ENCODE measurements at regions not wholly inside any gene's neighbourhood (a gene's known extent, or its start where the extent isn't known, plus 50 kb on each side); places are given as distances from the start of the nearest gene placed in this dataset.
"Not testable (repeated sequence)": the region's sequence is repeated elsewhere in the genome, so short reads cannot be mapped to it uniquely, and the experiment has no call there.

GRCh38 chr12:17132336-17132735 is 526.4 kb upstream of the LMO3 start:
- H3K27ac ChIP-seq (ENCODE audit: low read length), result no peak overlapping the region
- no peaks in the 10 kb centered on the region for H3K27me3 ChIP-seq (ENCODE audit: control insufficient read depth, insufficient read depth, low read length)
- H3K36me3 ChIP-seq (ENCODE audit: control insufficient read depth, insufficient read depth, low read length), result no peaks in the 10 kb centered on the region
- WGBS (ENCODE audit: insufficient coverage, low lambda C conversion rate), result 71% methylated on average over 1 of the region's 4 CpGs
- no peaks in the 10 kb centered on the region for H3K9me3 ChIP-seq (ENCODE audit: control insufficient read depth, low read depth, low read length)
- H3K4me1 ChIP-seq (ENCODE audit: control insufficient read depth, insufficient read depth, low read length), result no peaks in the 10 kb centered on the region
- no peak overlapping the region for H3K4me3 ChIP-seq (ENCODE audit: low read length)
- no peak for DNase-seq

- H3K27me3 ChIP-seq (ENCODE audit: control insufficient read depth, insufficient read depth, low read length); DNase-seq; H3K9me3 ChIP-seq (ENCODE audit: control insufficient read depth, low read depth, low read length); H3K27ac ChIP-seq (ENCODE audit: low read length); H3K4me1 ChIP-seq (ENCODE audit: control insufficient read depth, insufficient read depth, low read length); H3K4me3 ChIP-seq (ENCODE audit: low read length); H3K36me3 ChIP-seq (ENCODE audit: control insufficient read depth, insufficient read depth, low read length): not testable (repeated sequence)
- no CpG with 5 or more reads among the region's 3 CpGs for WGBS (ENCODE audit: insufficient coverage, low lambda C conversion rate)
These were observed 510.6 kb upstream of the LMO3 start for GRCh38 chr12:17116538-17116937.

DNA sequence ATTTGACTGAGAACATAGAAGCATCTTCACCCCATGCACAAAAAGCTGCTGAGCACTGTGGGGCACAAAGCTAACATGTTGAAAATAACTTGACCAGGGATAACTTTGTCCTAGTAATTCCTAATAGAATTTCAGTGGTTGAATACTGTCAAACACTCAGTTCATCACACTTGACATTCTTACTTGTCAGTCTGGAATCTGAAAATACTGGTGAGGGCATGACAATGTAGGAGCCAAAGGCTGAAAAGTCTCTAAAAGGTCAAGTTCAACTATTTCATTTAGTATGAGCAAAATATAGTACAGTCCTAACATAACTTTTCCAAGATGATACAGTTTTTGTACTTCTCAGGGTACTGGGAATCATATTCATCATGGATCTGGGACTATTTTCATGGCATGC is 504.4 kb upstream of the LMO3 start:
- Histone ChIP-seq H3K4me3 (ENCODE audit: low read length) (no peak overlapping the region), H3K27ac (ENCODE audit: low read length) (no peak overlapping the region), H3K9me3 (ENCODE audit: control insufficient read depth, low read depth, low read length) (no peaks in the 10 kb centered on the region), H3K4me1 (ENCODE audit: control insufficient read depth, insufficient read depth, low read length) (no peaks in the 10 kb centered on the region), H3K27me3 (ENCODE audit: control insufficient read depth, insufficient read depth, low read length) (no peaks in the 10 kb centered on the region), H3K36me3 (ENCODE audit: control insufficient read depth, insufficient read depth, low read length) (no peaks in the 10 kb centered on the region)
- no peak for DNase-seq

- Histone ChIP-seq H3K36me3 (ENCODE audit: control insufficient read depth, insufficient read depth, low read length) (no peaks in the 10 kb centered on the region), H3K27me3 (ENCODE audit: control insufficient read depth, insufficient read depth, low read length) (no peaks in the 10 kb centered on the region), H3K9me3 (ENCODE audit: control insufficient read depth, low read depth, low read length) (no peaks in the 10 kb centered on the region), H3K4me3 (ENCODE audit: low read length) (no peak overlapping the region), H3K27ac (ENCODE audit: low read length) (no peak overlapping the region), H3K4me1 (ENCODE audit: control insufficient read depth, insufficient read depth, low read length) (no peaks in the 10 kb centered on the region)
- DNase-seq, result no peak
- WGBS (ENCODE audit: insufficient coverage, low lambda C conversion rate), result no CpG with 5 or more reads among the region's 3 CpGs
These were observed 503.0 kb upstream of the LMO3 start for GRCh38 chr12:17108877-17109541.

DNA sequence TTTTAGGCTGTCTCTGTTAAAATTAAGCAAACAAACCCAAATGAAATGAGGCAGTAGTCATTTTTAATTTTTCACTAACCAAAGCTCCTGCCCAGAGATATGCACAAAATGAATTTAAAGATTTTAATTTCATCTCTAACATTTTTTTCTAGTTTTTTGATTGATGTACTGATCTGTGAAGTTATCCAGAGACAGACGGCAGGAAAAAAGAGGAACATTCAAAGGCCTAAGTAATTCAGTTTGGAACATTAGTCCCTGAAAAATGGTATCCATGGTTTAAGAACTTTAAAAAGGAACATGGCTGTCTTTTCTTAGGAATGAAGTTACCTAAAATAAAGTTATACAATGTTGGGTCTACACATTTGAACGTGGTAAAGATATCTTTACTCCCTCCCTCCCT is 498.8 kb upstream of the LMO3 start:
- 90% methylated on average over 2 of the region's 2 CpGs for WGBS (ENCODE audit: insufficient coverage, low lambda C conversion rate)
- H3K4me1 ChIP-seq (ENCODE audit: control insufficient read depth, insufficient read depth, low read length), result no peaks in the 10 kb centered on the region
- no peak overlapping the region for H3K4me3 ChIP-seq (ENCODE audit: low read length)
- no peak overlapping the region for H3K27ac ChIP-seq (ENCODE audit: low read length)
- no peaks in the 10 kb centered on the region for H3K9me3 ChIP-seq (ENCODE audit: control insufficient read depth, low read depth, low read length)
- H3K36me3 ChIP-seq (ENCODE audit: control insufficient read depth, insufficient read depth, low read length), result no peaks in the 10 kb centered on the region
- no peak for DNase-seq
- no peaks in the 10 kb centered on the region for H3K27me3 ChIP-seq (ENCODE audit: control insufficient read depth, insufficient read depth, low read length)

DNA sequence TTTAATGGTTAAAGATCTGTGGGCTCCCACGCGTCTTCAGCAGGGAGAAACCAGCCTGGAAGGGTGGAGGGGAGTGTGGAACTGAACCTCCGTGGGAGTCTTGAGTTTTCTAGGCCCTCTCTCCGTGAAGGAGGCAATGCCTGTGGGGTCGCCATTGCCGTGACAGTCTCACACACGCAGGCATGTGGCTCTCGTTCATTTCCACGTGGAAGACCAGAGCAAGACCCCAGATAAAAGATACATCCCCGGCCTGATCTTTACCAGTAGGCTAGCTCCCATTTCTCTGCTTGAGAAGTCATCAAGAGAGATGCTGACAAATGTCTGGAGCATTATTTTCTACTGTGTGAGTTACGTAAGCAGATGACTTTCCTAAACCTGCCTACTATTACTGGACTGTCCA is 491.7 kb upstream of the LMO3 start:
- no peaks in the 10 kb centered on the region for H3K27me3 ChIP-seq (ENCODE audit: control insufficient read depth, insufficient read depth, low read length)
- no peaks in the 10 kb centered on the region for H3K9me3 ChIP-seq (ENCODE audit: control insufficient read depth, low read depth, low read length)
- no peak for DNase-seq
- H3K36me3 ChIP-seq (ENCODE audit: control insufficient read depth, insufficient read depth, low read length), result no peaks in the 10 kb centered on the region
- no peak overlapping the region for H3K4me3 ChIP-seq (ENCODE audit: low read length)
- no peak overlapping the region for H3K27ac ChIP-seq (ENCODE audit: low read length)
- WGBS (ENCODE audit: insufficient coverage, low lambda C conversion rate), result 81% methylated on average over 4 of the region's 11 CpGs
- H3K4me1 ChIP-seq (ENCODE audit: control insufficient read depth, insufficient read depth, low read length), result no peaks in the 10 kb centered on the region

DNA sequence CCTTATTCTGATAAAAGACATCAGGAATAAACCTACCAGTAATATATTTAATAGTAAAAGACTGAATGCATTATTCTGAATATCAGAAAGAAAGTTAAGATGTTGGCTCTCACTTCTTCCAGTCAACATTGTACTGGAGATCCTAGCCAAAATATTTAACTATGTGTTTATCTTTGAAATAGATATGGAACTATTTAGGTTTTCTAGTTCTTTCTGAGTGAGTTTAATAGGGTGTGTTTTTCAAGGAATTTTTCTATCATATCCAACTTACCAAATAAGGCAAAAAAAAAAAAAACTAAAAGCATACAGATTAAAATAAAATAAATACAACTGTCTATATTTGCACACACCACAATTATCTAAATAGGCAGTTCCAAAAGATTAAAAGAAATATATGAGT is 478.9 kb upstream of the LMO3 start:
- no peaks in the 10 kb centered on the region for H3K27me3 ChIP-seq (ENCODE audit: control insufficient read depth, insufficient read depth, low read length)
- no peaks in the 10 kb centered on the region for H3K36me3 ChIP-seq (ENCODE audit: control insufficient read depth, insufficient read depth, low read length)
- no peak overlapping the region for H3K27ac ChIP-seq (ENCODE audit: low read length)
- DNase-seq, result no peak
- no peaks in the 10 kb centered on the region for H3K9me3 ChIP-seq (ENCODE audit: control insufficient read depth, low read depth, low read length)
- H3K4me1 ChIP-seq (ENCODE audit: control insufficient read depth, insufficient read depth, low read length), result no peaks in the 10 kb centered on the region
- H3K4me3 ChIP-seq (ENCODE audit: low read length), result no peak overlapping the region

DNA sequence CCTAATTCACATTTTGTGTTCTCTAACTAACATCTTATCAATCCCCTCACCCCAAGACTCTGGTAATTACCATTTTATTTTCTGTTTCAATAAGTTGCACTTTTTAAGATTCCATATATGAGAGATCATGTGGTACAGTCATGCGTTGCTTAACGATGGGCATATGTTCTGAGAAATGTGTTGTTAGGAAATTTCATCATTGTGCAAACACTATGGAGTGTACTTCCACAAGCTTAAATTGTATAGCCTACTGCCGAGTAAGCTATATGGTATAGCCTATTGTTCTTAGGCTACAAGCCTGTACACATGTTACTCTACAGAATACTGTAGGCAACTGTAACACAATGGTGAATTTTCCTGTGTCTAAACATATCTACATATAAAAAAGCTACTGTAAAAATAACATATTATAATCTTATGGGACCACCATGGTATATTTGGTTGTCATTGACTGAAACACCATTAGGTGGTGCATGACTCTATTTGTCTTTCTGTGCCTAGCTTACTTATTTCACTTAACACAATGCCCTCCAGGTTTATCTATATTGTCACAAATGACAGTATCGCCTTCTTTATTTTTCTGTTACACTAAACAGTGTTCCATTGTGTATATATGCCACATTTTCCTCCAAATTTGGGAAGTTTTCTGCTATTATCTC is 473.4 kb upstream of the LMO3 start:
- H3K36me3 ChIP-seq (ENCODE audit: control insufficient read depth, insufficient read depth, low read length), result no peaks in the 10 kb centered on the region
- WGBS (ENCODE audit: insufficient coverage, low lambda C conversion rate), result 83% methylated on average over 1 of the region's 4 CpGs
- no peak overlapping the region for H3K4me3 ChIP-seq (ENCODE audit: low read length)
- H3K9me3 ChIP-seq (ENCODE audit: control insufficient read depth, low read depth, low read length), result no peaks in the 10 kb centered on the region
- no peaks in the 10 kb centered on the region for H3K27me3 ChIP-seq (ENCODE audit: control insufficient read depth, insufficient read depth, low read length)
- H3K27ac ChIP-seq (ENCODE audit: low read length), result no peak overlapping the region
- no peaks in the 10 kb centered on the region for H3K4me1 ChIP-seq (ENCODE audit: control insufficient read depth, insufficient read depth, low read length)
- DNase-seq, result no peak

DNA sequence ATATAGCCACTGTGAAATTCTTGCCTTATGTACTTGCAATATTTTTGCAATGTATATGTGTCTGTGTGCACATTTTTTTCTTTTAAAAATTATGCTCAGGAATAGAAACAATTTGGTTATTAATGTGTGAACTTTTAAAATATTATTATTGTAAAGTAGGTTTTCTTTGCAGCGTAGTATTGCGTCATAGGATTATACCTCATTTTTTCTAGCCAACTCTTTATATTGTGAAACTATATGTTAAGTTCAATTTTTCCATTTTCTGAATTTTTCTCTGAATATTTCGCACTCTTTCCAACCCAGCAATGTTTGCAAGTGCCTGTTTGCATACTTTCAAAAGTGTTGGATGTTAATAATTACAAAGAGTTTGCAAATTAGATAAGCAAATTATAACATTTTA is 471.6 kb upstream of the LMO3 start:
- no peak overlapping the region for H3K4me3 ChIP-seq (ENCODE audit: low read length)
- no peaks in the 10 kb centered on the region for H3K4me1 ChIP-seq (ENCODE audit: control insufficient read depth, insufficient read depth, low read length)
- H3K36me3 ChIP-seq (ENCODE audit: control insufficient read depth, insufficient read depth, low read length), result no peaks in the 10 kb centered on the region
- DNase-seq, result no peak
- WGBS (ENCODE audit: insufficient coverage, low lambda C conversion rate), result 86% methylated on average over 3 of the region's 3 CpGs
- H3K9me3 ChIP-seq (ENCODE audit: control insufficient read depth, low read depth, low read length), result no peaks in the 10 kb centered on the region
- H3K27ac ChIP-seq (ENCODE audit: low read length), result no peak overlapping the region
- H3K27me3 ChIP-seq (ENCODE audit: control insufficient read depth, insufficient read depth, low read length), result no peaks in the 10 kb centered on the region

GRCh38 chr12:17076811-17077210 is 470.8 kb upstream of the LMO3 start:
- Histone ChIP-seq H3K9me3 (ENCODE audit: control insufficient read depth, low read depth, low read length) (no peaks in the 10 kb centered on the region), H3K36me3 (ENCODE audit: control insufficient read depth, insufficient read depth, low read length) (no peaks in the 10 kb centered on the region), H3K27ac (ENCODE audit: low read length) (no peak overlapping the region), H3K4me1 (ENCODE audit: control insufficient read depth, insufficient read depth, low read length) (no peaks in the 10 kb centered on the region), H3K27me3 (ENCODE audit: control insufficient read depth, insufficient read depth, low read length) (no peaks in the 10 kb centered on the region), H3K4me3 (ENCODE audit: low read length) (no peak overlapping the region)
- DNase-seq, result no peak

- H3K4me1 ChIP-seq (ENCODE audit: control insufficient read depth, insufficient read depth, low read length), result no peaks in the 10 kb centered on the region
- no peak for DNase-seq
- no peak overlapping the region for H3K27ac ChIP-seq (ENCODE audit: low read length)
- no peaks in the 10 kb centered on the region for H3K27me3 ChIP-seq (ENCODE audit: control insufficient read depth, insufficient read depth, low read length)
- no peaks in the 10 kb centered on the region for H3K9me3 ChIP-seq (ENCODE audit: control insufficient read depth, low read depth, low read length)
- no CpG with 5 or more reads among the region's 2 CpGs for WGBS (ENCODE audit: insufficient coverage, low lambda C conversion rate)
- H3K36me3 ChIP-seq (ENCODE audit: control insufficient read depth, insufficient read depth, low read length), result no peaks in the 10 kb centered on the region
- no peak overlapping the region for H3K4me3 ChIP-seq (ENCODE audit: low read length)
These were observed 470.2 kb upstream of the LMO3 start for GRCh38 chr12:17076028-17076744.

Measured in large intestine (tissue), 3 donors.